Loucy (cell line): ENCODE measurements at regions not wholly inside any gene's neighbourhood (a gene's known extent, or its start where the extent isn't known, plus 50 kb on each side); places are given as distances from the start of the nearest gene placed in this dataset.

Experiments
- EZH2phosphoT487 ChIP-seq: fragments of 200-600 bp; IDR thresholded peaks from 2 replicates; pipeline ENCODE4 v1.6.1; 2018; ENCODE audit warnings: antibody characterized with exemption, mild to moderate bottlenecking, moderate library complexity, borderline replicate concordance
- TF ChIP-seq, protein P1 (sequence below): fragments of 200-600 bp; sonication (generic); conservative IDR thresholded peaks from 2 replicates; pipeline ENCODE4 v1.5.1; 2014; ENCODE audit warnings: mild to moderate bottlenecking, antibody characterized with exemption, low read length

DNA sequence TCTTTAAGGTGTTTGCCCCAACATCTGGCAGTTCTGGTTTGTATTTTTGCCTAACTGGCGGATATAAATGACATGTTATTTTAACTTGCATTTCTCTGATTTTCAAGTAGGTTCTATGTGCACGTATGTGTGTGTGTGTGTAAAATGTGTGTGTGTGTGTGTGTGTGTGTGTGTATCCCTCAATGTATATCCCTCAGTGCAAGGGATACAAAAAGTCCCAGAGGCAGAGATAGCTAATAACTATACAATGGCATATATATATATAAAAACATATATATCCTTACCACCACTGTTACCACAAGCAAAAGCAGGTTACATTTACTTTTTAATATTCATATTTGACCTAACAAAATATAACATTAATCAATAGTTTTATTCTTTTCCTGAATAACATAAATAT is 95.0 kb upstream of the NR5A2 start:
- TF ChIP-seq EZH2phosphoT487: no peak
- TF ChIP-seq, protein P1, sequence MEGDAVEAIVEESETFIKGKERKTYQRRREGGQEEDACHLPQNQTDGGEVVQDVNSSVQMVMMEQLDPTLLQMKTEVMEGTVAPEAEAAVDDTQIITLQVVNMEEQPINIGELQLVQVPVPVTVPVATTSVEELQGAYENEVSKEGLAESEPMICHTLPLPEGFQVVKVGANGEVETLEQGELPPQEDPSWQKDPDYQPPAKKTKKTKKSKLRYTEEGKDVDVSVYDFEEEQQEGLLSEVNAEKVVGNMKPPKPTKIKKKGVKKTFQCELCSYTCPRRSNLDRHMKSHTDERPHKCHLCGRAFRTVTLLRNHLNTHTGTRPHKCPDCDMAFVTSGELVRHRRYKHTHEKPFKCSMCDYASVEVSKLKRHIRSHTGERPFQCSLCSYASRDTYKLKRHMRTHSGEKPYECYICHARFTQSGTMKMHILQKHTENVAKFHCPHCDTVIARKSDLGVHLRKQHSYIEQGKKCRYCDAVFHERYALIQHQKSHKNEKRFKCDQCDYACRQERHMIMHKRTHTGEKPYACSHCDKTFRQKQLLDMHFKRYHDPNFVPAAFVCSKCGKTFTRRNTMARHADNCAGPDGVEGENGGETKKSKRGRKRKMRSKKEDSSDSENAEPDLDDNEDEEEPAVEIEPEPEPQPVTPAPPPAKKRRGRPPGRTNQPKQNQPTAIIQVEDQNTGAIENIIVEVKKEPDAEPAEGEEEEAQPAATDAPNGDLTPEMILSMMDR: no peak
